ENCODE measurements at regions not wholly inside any gene's neighbourhood (a gene's known extent, or its start where the extent isn't known, plus 50 kb on each side); places are given as distances from the start of the nearest gene placed in this dataset.

GRCh38 chr12:73161970-73162369 lies 889.8 kb downstream of the TRHDE start:
- no peak for TF ChIP-seq EZH2phosphoT487 (IDR thresholded peaks at IDR 0.05; ENCODE audit: borderline replicate concordance)
- Histone ChIP-seq H3K9me2 (replicated peaks; ENCODE audit: low read depth, low read length) (no peaks in the 10 kb centered on the region), H2AFZ (ENCODE audit: low read length) (no peak overlapping the region), H3K36me3 (ENCODE audit: insufficient read depth, low read length) (no peaks in the 10 kb centered on the region), H3K9ac (ENCODE audit: low read depth, low read length, poor library complexity, severe bottlenecking) (no peak overlapping the region), H3K9me3 (ENCODE audit: insufficient read depth, low read depth, low read length) (no peaks in the 10 kb centered on the region), H3F3A (ENCODE audit: low read depth) (no peaks in the 10 kb centered on the region), H3K4me2 (ENCODE audit: low read depth, low read length, poor library complexity, severe bottlenecking) (no peak overlapping the region), H3K4me1 (ENCODE audit: insufficient read depth, low read length, poor library complexity, severe bottlenecking) (no peaks in the 10 kb centered on the region), H3K27me3 (ENCODE audit: insufficient read depth, low read length, poor library complexity, severe bottlenecking) (no peaks in the 10 kb centered on the region), H4K20me1 (ENCODE audit: insufficient read depth, low read length, poor library complexity, severe bottlenecking) (no peaks in the 10 kb centered on the region), H3K79me2 (ENCODE audit: insufficient read depth, low read length) (no peaks in the 10 kb centered on the region), H3K4me3 (ENCODE audit: low read length, poor library complexity, severe bottlenecking) (no peak overlapping the region)

GRCh38 chr12:73180734-73181133 lies 908.6 kb downstream of the TRHDE start:
- no peak overlapping the region for H3K4me3 ChIP-seq (ENCODE audit: low read length, poor library complexity, severe bottlenecking)
- H4K20me1 ChIP-seq (ENCODE audit: insufficient read depth, low read length, poor library complexity, severe bottlenecking), result no peaks in the 10 kb centered on the region
- H3K36me3 ChIP-seq (ENCODE audit: insufficient read depth, low read length), result no peaks in the 10 kb centered on the region
- H3K79me2 ChIP-seq (ENCODE audit: insufficient read depth, low read length), result no peaks in the 10 kb centered on the region
- TF ChIP-seq EZH2phosphoT487 (IDR thresholded peaks at IDR 0.05; ENCODE audit: borderline replicate concordance) (no peak), CTCF (conservative IDR thresholded peaks at IDR 0.05; ENCODE audit: low read length) (no peak)
- H3K9me3 ChIP-seq (ENCODE audit: insufficient read depth, low read depth, low read length), result no peaks in the 10 kb centered on the region
- H3K9ac ChIP-seq (ENCODE audit: low read depth, low read length, poor library complexity, severe bottlenecking), result no peak overlapping the region
- no peaks in the 10 kb centered on the region for H3F3A ChIP-seq (ENCODE audit: low read depth)
- H3K4me1 ChIP-seq (ENCODE audit: insufficient read depth, low read length, poor library complexity, severe bottlenecking), result no peaks in the 10 kb centered on the region
- H3K4me2 ChIP-seq (ENCODE audit: low read depth, low read length, poor library complexity, severe bottlenecking), result no peak overlapping the region
- H2AFZ ChIP-seq (ENCODE audit: low read length), result no peak overlapping the region
- no peaks in the 10 kb centered on the region for H3K27me3 ChIP-seq (ENCODE audit: insufficient read depth, low read length, poor library complexity, severe bottlenecking)
- no peaks in the 10 kb centered on the region for H3K9me2 ChIP-seq (replicated peaks; ENCODE audit: low read depth, low read length)

GRCh38 chr12:73181244-73181643 lies 909.1 kb downstream of the TRHDE start:
- no peaks in the 10 kb centered on the region for H3K4me1 ChIP-seq (ENCODE audit: insufficient read depth, low read length, poor library complexity, severe bottlenecking)
- H3K4me2 ChIP-seq (ENCODE audit: low read depth, low read length, poor library complexity, severe bottlenecking), result no peak overlapping the region
- no peak for TF ChIP-seq EZH2phosphoT487 (IDR thresholded peaks at IDR 0.05; ENCODE audit: borderline replicate concordance)
- no peak for TF ChIP-seq CTCF (conservative IDR thresholded peaks at IDR 0.05; ENCODE audit: low read length)
- no peak overlapping the region for H2AFZ ChIP-seq (ENCODE audit: low read length)
- H3K36me3 ChIP-seq (ENCODE audit: insufficient read depth, low read length), result no peaks in the 10 kb centered on the region
- H3K27me3 ChIP-seq (ENCODE audit: insufficient read depth, low read length, poor library complexity, severe bottlenecking), result no peaks in the 10 kb centered on the region
- H3K9me2 ChIP-seq (replicated peaks; ENCODE audit: low read depth, low read length), result no peaks in the 10 kb centered on the region
- no peaks in the 10 kb centered on the region for H4K20me1 ChIP-seq (ENCODE audit: insufficient read depth, low read length, poor library complexity, severe bottlenecking)
- no peak overlapping the region for H3K9ac ChIP-seq (ENCODE audit: low read depth, low read length, poor library complexity, severe bottlenecking)
- H3K9me3 ChIP-seq (ENCODE audit: insufficient read depth, low read depth, low read length), result no peaks in the 10 kb centered on the region
- H3F3A ChIP-seq (ENCODE audit: low read depth), result no peaks in the 10 kb centered on the region
- no peaks in the 10 kb centered on the region for H3K79me2 ChIP-seq (ENCODE audit: insufficient read depth, low read length)
- no peak overlapping the region for H3K4me3 ChIP-seq (ENCODE audit: low read length, poor library complexity, severe bottlenecking)

GRCh38 chr12:73185403-73185802 lies 913.2 kb downstream of the TRHDE start:
- no peak for TF ChIP-seq CTCF (conservative IDR thresholded peaks at IDR 0.05; ENCODE audit: low read length)
- TF ChIP-seq EZH2phosphoT487 (IDR thresholded peaks at IDR 0.05; ENCODE audit: borderline replicate concordance), result no peak
- Histone ChIP-seq H3K36me3 (ENCODE audit: insufficient read depth, low read length) (no peaks in the 10 kb centered on the region), H3K4me1 (ENCODE audit: insufficient read depth, low read length, poor library complexity, severe bottlenecking) (no peaks in the 10 kb centered on the region), H2AFZ (ENCODE audit: low read length) (no peak overlapping the region), H3K4me2 (ENCODE audit: low read depth, low read length, poor library complexity, severe bottlenecking) (no peak overlapping the region), H3K9me2 (replicated peaks; ENCODE audit: low read depth, low read length) (no peaks in the 10 kb centered on the region), H3F3A (ENCODE audit: low read depth) (no peaks in the 10 kb centered on the region), H3K9ac (ENCODE audit: low read depth, low read length, poor library complexity, severe bottlenecking) (no peak overlapping the region), H3K79me2 (ENCODE audit: insufficient read depth, low read length) (no peaks in the 10 kb centered on the region), H4K20me1 (ENCODE audit: insufficient read depth, low read length, poor library complexity, severe bottlenecking) (no peaks in the 10 kb centered on the region), H3K9me3 (ENCODE audit: insufficient read depth, low read depth, low read length) (no peaks in the 10 kb centered on the region), H3K4me3 (ENCODE audit: low read length, poor library complexity, severe bottlenecking) (no peak overlapping the region), H3K27me3 (ENCODE audit: insufficient read depth, low read length, poor library complexity, severe bottlenecking) (no peaks in the 10 kb centered on the region)

Measured in Loucy (cell line).